GM18870 (cell line): ENCODE measurements at regions not wholly inside any gene's neighbourhood (a gene's known extent, or its start where the extent isn't known, plus 50 kb on each side); places are given as distances from the start of the nearest gene placed in this dataset.
"Not testable (repeated sequence)": the region's sequence is repeated elsewhere in the genome, so short reads cannot be mapped to it uniquely, and the experiment has no call there.

ENCODE experiments used
- ATAC-seq: cut with Tn5 transposase; IDR thresholded peaks from one replicate; pipeline ENCODE4 v1.9.1; 2021; ENCODE audit warnings: moderate library complexity; ENCODE audit not compliant: unreplicated experiment

DNA sequence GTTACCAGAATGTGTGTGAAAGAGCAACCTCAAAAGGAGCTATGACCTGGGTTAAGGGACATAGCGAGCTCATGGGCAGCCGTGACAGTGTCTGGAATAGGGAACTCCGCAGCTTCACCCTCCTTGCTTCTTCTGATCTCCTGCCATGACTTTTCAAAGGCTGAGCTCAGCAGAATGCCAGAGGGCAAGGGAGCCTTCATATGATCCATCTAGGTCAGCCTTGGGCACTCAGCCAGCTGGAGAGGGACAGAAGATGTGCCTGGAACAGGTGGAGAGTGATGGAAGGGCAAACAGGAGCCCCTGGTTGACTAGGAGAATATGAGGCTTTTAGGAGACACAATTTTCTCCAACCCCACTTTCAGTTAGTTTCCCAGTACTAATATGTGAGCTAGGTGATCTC is 352.8 kb upstream of the FRG2C start:
- ATAC-seq = not testable (repeated sequence)

- ATAC-seq = not testable (repeated sequence)
Observed at GRCh38 chr3:75312469-75312868, 351.7 kb upstream of the FRG2C start.

- not testable (repeated sequence) for ATAC-seq
Observed at GRCh38 chr3:75319776-75320175, 344.4 kb upstream of the FRG2C start.

GRCh38 chr3:75320369-75320768 is 343.8 kb upstream of the FRG2C start:
- ATAC-seq = no peak

GRCh38 chr3:75321060-75321459 is 343.1 kb upstream of the FRG2C start:
- no peak for ATAC-seq

- ATAC-seq = not testable (repeated sequence)
Observed at GRCh38 chr3:75323936-75324335, 340.2 kb upstream of the FRG2C start.

DNA sequence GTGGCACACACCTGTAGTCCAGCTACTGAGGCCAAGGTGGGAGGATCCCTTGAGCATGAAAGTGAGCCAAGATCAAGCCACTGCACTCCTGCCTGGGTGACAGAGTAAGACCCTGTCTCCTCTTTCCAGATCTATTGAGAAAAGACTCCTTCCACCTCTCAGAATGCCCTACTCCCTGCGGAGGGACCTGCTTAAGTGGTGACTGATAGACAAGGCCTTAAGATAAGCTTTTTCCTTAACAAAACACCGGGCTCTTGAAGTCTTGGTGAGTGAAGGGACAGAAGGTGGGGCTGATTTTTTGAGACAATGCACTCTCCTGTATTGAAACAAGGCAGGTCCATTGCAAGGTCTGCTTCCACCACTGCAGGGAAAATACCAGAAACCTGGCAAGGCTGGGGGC is 338.4 kb upstream of the FRG2C start:
- no peak for ATAC-seq

GRCh38 chr3:75327453-75327852 is 336.7 kb upstream of the FRG2C start:
- no peak for ATAC-seq

DNA sequence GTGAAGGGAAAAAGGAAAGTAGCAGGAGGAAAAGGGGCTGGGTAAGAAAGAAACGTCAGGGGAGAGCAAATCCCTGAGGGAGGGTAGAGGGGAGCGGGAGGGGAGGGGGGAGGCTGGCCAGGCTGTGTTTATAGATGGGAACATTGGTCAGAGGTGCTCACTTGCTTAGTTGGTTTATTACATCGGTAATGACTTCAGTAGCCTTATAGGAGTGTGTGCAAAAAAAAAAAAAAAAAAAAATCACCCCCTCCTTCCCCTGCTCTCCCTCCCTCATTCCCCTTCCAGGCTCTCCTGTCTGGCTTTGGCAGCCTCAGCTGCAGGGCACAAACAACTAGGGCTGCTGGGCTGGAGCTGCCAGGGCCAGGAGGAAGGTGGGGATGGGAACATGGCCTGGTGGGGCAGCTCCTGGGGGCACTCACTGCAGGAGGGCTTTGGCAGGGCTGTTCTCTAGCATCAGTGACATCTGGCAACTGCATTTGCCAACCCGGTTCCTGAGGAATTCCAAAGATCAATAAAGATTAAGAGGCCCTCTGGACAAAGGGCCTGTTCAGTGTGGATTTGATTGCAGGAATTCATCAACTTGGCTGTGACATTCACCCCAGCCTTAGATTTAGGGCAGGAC is 334.5 kb upstream of the FRG2C start:
- no peak for ATAC-seq

DNA sequence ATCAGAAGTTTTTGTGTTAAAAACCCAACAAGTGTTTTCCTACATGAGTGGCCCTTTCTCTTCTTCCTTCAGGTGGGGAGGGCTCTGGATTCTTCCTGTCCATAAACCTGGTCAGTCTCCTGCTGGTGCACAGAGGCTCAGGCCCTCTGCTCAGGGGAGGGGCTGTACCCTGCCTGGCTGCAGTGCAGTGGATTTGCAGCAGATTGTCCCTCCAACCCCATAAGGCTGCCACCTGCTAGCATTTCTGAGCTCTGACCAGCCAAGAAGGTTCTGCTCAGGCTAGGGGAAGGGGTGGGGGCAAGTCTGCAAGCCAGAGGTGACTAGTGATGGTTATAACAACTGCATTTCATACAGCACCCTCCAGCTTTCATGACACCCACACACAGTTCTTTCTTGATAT is 333.7 kb upstream of the FRG2C start:
- ATAC-seq = not testable (repeated sequence)

DNA sequence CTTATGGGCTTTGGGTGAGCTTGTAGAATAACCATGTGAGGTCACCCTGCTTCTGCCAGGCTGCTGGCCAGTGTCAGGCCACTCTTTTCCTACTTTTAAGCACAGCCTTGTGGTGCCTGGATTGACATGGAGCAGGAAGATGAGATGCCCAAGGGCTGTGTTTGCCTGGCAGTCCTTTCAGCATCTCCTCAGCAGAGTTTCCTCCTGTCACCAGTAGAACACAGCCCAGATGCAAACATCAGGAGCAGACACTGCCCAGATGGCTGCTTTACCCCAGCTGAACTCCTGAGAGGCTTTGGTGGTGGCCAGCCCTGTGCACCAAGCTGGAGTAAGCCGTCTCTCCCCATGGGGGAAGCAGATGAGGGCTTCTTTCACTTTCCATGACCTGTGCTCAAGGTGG is 332.0 kb upstream of the FRG2C start:
- ATAC-seq = not testable (repeated sequence)

DNA sequence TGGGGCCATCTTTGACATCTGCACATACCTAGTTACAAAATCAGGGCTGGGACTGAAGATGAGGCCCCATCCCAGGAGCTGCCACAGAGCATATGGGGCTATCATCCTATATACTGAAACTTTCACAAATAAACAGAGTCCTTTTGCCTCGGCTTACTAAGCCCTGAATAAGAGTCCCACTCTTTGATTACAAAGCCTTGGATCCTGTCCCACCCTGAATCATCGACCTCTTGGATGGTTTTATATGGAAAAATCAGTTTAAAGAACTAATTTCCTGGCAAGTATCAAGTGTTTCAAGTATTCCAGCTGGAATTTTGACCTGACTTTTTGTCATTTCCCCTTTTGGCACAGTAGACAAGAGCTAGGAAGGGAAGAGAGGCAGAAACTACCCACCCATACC is 331.3 kb upstream of the FRG2C start:
- no peak for ATAC-seq

GRCh38 chr3:75334299-75334698 is 329.8 kb upstream of the FRG2C start:
- no peak for ATAC-seq

- no peak for ATAC-seq
Observed at GRCh38 chr3:75337226-75337900, 326.8 kb upstream of the FRG2C start.

- no peak for ATAC-seq
Observed at GRCh38 chr3:75338342-75338741, 325.8 kb upstream of the FRG2C start.

DNA sequence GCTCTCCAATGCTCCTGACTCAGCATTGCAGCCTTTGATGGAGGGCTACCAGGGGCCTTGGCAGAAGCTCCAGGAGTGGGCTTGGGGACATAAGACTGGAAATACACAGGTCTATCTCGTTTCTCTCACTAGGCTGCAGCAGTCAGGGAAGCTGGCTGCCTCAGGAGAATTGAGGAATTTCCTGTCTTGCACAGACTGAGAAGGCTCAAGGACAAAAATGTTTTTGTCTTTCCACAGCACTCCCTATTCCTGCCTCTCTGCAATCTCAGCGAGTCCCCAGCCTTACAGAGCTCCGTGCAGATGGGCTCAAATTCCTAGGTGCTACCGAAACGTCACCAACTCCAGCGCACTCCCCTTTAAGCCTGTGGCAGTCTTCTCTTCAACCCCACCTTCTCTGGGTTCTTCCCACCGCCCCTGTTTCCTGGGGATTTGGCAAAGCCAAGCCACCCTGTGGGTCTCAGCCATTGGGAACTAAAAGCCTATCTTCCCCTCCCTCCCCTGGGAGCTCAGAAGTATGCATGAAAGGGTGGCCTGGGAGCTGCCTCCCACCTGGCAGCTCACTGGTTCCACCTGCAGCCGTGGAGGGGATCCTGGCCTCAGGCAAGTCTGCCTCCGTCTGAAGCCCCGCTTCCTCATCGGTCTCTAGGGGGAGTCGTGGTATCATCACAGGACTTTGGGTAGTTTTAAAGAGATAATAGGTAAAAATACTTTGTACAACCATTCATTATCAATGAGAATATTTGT is 322.6 kb upstream of the FRG2C start:
- no peak for ATAC-seq

DNA sequence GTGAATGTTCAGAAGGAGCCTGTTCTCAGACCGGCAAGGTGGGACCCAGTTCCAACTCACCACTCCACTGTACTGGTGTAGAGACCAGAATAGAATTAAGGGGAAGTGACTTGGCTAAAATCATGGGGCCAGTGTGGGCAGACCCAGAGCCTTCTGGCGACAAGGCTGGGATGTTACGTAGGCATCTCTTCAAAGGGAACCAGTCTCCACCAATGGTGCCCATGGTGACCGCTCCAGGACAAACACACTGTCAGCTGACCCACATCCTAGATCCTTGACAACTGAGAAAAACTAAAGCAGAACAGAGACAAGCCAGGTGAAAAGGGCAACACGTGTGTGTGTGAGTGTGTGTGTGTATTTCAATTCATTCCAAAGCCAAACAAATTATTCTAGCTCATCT is 321.7 kb upstream of the FRG2C start:
- no peak for ATAC-seq

DNA sequence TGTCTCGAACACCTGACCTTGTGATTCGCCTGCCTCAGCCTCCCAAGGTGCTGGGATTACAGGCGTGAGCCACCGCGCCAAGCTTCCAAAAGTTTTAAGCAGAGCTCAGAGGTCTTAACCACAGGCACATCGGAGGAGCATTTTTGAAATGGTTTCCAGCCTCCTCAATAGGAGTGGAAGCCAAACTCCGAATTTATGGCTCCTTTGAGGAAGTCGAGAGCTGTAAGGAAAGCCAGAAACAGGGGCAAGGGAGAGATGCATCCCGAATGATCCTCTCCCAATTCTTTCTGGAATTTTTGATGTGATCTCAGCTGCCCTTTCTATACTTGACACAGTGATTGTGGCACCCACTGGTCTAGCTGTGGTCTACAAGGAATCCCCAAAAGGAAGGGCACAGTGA is 313.6 kb upstream of the FRG2C start:
- ATAC-seq = not testable (repeated sequence)

DNA sequence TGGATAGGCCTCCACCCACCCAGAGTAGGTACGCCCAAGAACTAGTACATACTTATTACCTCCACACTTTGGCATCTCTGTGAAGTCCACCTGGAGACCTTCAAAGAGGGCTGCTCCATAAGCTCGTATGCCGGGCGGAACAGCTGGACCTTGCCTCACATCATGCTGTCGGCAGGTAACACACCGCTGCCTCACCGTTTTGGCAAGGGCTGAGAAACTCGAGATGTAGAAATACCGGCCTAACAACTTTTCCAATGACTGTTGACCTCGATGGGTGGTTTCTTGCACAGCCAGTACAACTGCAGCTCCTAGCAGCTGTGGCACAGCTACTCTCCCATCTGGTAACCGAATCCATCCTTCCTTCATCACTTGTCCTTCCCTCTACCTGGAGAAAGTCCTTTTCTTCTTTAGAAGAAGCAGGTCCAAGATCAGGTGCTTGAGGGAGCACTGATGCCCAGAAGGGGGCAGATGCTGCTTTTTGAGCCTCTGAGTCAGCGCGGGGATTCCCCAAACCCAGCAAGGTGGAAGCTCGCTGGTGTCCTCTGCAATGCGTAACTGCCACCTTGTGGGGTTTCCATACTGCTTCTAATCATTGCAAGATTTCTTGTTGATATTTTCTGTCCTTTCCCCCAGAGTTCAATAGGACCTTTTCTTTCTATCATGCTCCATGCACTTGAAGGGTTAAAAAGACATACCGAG is 301.9 kb upstream of the FRG2C start:
- not testable (repeated sequence) for ATAC-seq

DNA sequence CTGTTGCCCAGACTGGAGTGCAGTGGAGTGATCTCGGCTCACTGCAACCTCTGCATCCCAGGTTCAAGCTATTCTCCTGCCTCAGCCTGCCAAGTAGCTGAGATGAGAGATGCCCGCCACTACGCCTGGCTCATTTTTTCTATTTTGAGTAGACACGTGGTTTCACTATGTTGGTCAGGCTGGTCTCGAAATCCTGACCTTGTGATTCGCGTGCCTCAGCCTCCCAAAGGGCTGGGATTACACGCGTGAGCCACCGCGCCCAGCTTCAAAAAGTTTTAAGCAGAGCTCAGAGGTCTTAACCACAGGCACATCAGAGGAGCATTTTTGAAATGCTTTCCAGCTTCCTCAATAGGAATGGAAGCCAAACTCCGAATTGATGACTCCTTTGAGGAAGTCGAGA is 291.2 kb upstream of the FRG2C start:
- ATAC-seq = not testable (repeated sequence)

DNA sequence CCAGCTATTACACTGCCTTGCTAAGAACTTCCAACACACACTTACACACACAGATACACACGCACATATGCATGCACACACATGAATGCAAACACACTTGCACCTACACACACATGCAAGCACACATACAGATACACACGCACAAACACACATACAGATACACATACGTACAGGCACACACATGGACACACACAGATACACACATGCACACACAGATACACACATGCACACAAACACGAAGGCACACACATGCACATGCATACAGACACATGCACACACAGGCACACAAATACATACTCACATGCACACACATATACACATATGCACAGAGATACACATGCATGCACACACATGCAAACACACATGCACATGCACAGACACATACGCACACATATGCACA is 284.3 kb upstream of the FRG2C start:
- ATAC-seq = not testable (repeated sequence)
